SK-N-SH (cell line): ENCODE measurements at regions not wholly inside any gene's neighbourhood (a gene's known extent, or its start where the extent isn't known, plus 50 kb on each side); places are given as distances from the start of the nearest gene placed in this dataset.

Experiments
- CTCF ChIA-PET: fragments of 300-600, 350-600 bp; formaldehyde crosslinking; extraction: SDS; loops from one replicate; lab custom pipeline; 2021; lab: Yijun Ruan, JAX
- POLR2A ChIA-PET: fragments of 350-600 bp; sonication (Branson Sonifier 250); formaldehyde crosslinking; extraction: SDS; loops from one replicate; lab custom pipeline; 2020; ENCODE audit warnings: antibody characterized with exemption, inconsistent platforms; lab: Yijun Ruan, JAX
- DNase-seq: peaks from one replicate; pipeline ENCODE4 v3.0.0; 2012
- H2AFZ ChIP-seq: fragments of 200-600 bp; sonication (generic); 2 replicates; pipeline ENCODE4 v1.8.1; 2016; ENCODE audit warnings: antibody characterized with exemption, mild to moderate bottlenecking, low read depth
- H3F3A ChIP-seq: fragments of 200-600 bp; sonication (generic); replicated peaks from 2 replicates; pipeline ENCODE3; 2016; ENCODE audit warnings: antibody characterized with exemption, mild to moderate bottlenecking; ENCODE audit not compliant: insufficient read depth
- H3K27ac ChIP-seq, 2 experiments: fragments of 200-500 bp in 1 of 2; fragments of 200-600 bp in 1 of 2; sonication (Bioruptor generic) in 1 of 2; sonication (generic), shearing (Covaris generic) in 1 of 2; 2 replicates each; pipeline versions ENCODE4 v1.5.1 to v1.6.1; 2014 to 2016; ENCODE audit warnings: low read depth in 2 of 2, inconsistent platforms in 1 of 2, low read length in 1 of 2, mild to moderate bottlenecking in 1 of 2, mixed read lengths in 1 of 2
- H3K27me3 ChIP-seq: fragments of 200-600 bp; sonication (generic), shearing (Covaris generic); 2 replicates; pipeline ENCODE4 v1.6.1; 2016; ENCODE audit warnings: mixed run types; ENCODE audit not compliant: insufficient read depth
- H3K36me3 ChIP-seq, 2 experiments: fragments of 200-500 bp in 1 of 2; fragments of 200-600 bp in 1 of 2; sonication (Bioruptor generic) in 1 of 2; sonication (generic) in 1 of 2; replicated peaks in 1 of 2; 2 replicates each; pipeline versions ENCODE3 to v1.5.1; 2014 to 2016; ENCODE audit warnings: low read length in 1 of 2, mild to moderate bottlenecking in 1 of 2; ENCODE audit not compliant: insufficient read depth in 2 of 2, control insufficient read depth in 1 of 2
- H3K4me1 ChIP-seq, 2 experiments: fragments of 200-500 bp in 1 of 2; fragments of 200-600 bp in 1 of 2; sonication (Bioruptor generic) in 1 of 2; sonication (generic), shearing (Covaris generic) in 1 of 2; 2 replicates each; pipeline versions ENCODE4 v1.5.1 to v1.6.1; 2014 to 2016; ENCODE audit warnings: low read depth in 1 of 2, low read length in 1 of 2, mixed run types in 1 of 2; ENCODE audit not compliant: insufficient read depth in 2 of 2, control insufficient read depth in 1 of 2
- H3K4me2 ChIP-seq: fragments of 200-600 bp; sonication (generic), shearing (Covaris generic); 2 replicates; pipeline ENCODE4 v1.6.1; 2017; ENCODE audit warnings: mixed run types
- H3K4me3 ChIP-seq, 2 experiments: fragments of 200-500 bp in 1 of 2; fragments of 200-600 bp in 1 of 2; sonication (Bioruptor generic) in 1 of 2; sonication (generic), shearing (Covaris generic) in 1 of 2; 2 replicates each; pipeline versions ENCODE4 v1.5.1 to v1.8.1; 2014 to 2016; ENCODE audit warnings: low read depth in 2 of 2, inconsistent platforms in 1 of 2, low read length in 1 of 2, mild to moderate bottlenecking in 1 of 2, mixed read lengths in 1 of 2, moderate library complexity in 1 of 2
- H3K79me2 ChIP-seq: fragments of 200-600 bp; sonication (generic); 2 replicates; pipeline ENCODE4 v1.8.1; 2017; ENCODE audit warnings: mild to moderate bottlenecking; ENCODE audit not compliant: insufficient read depth
- H3K9ac ChIP-seq: fragments of 200-600 bp; sonication (generic); 2 replicates; pipeline ENCODE4 v1.6.1; 2017; ENCODE audit warnings: mixed run types
- H3K9me2 ChIP-seq: fragments of 200-600 bp; sonication (generic); 2 replicates; pipeline ENCODE4 v1.6.1; 2017; ENCODE audit warnings: mixed run types
- H3K9me3 ChIP-seq: fragments of 200-600 bp; sonication (generic); 2 replicates; pipeline ENCODE4 v1.6.1; 2017; ENCODE audit warnings: mixed run types, mild to moderate bottlenecking, moderate library complexity
- H4K20me1 ChIP-seq: fragments of 200-600 bp; sonication (generic); 2 replicates; pipeline ENCODE4 v1.6.1; 2017; ENCODE audit warnings: mild to moderate bottlenecking, mixed run types; ENCODE audit not compliant: insufficient read depth
- EZH2phosphoT487 ChIP-seq: fragments of 200-600 bp; sonication (generic); IDR thresholded peaks from 2 replicates; pipeline ENCODE4 v1.6.1; 2017; ENCODE audit warnings: low read depth, mixed run types, mild to moderate bottlenecking, antibody characterized with exemption, moderate library complexity, borderline replicate concordance
- FOSL2 ChIP-seq: IDR thresholded peaks from 2 replicates; pipeline ENCODE4 v1.4.0; 2012; ENCODE audit warnings: low read depth, mild to moderate bottlenecking, moderate library complexity, borderline replicate concordance
- FOXJ3 ChIP-seq: sonication (generic); formaldehyde crosslinking; IDR thresholded peaks from 2 replicates; pipeline ENCODE4 v1.5.1; 2020; ENCODE audit warnings: mild to moderate bottlenecking, missing genetic modification reagents
- FOXM1 ChIP-seq: IDR thresholded peaks from 2 replicates; pipeline ENCODE4 v1.4.0; 2012; ENCODE audit warnings: low read depth, mild to moderate bottlenecking
- NFIC ChIP-seq: IDR thresholded peaks from 2 replicates; pipeline ENCODE4 v1.4.0; 2012; ENCODE audit warnings: borderline replicate concordance
- NRF1 ChIP-seq: IDR thresholded peaks from 2 replicates; pipeline ENCODE4 v1.6.1; 2012; ENCODE audit warnings: low read depth, mild to moderate bottlenecking, low read length
- POLR2AphosphoS5 ChIP-seq: IDR thresholded peaks from 2 replicates; pipeline ENCODE4 v1.6.1; 2012; ENCODE audit warnings: low read depth, low read length
- RCOR1 ChIP-seq: fragments of 150-350 bp; IDR thresholded peaks from 2 replicates; pipeline ENCODE4 v1.6.1; 2017; ENCODE audit warnings: antibody characterized with exemption, low read length
- SIN3A ChIP-seq: IDR thresholded peaks from 2 replicates; pipeline ENCODE4 v1.6.1; 2012; ENCODE audit warnings: low read depth, mild to moderate bottlenecking, low read length, moderate library complexity, borderline replicate concordance
- SMC3 ChIP-seq: IDR thresholded peaks from 2 replicates; pipeline ENCODE4 v1.6.1; 2012; ENCODE audit warnings: low read depth, low read length, improper control_type of control experiment
- TAF1 ChIP-seq: IDR thresholded peaks from 2 replicates; pipeline ENCODE4 v1.6.1; 2012; ENCODE audit warnings: low read depth, mild to moderate bottlenecking, low read length, moderate library complexity, borderline replicate concordance
- TCF12 ChIP-seq: IDR thresholded peaks from 2 replicates; pipeline ENCODE4 v1.4.0; 2012
- TEAD4 ChIP-seq: IDR thresholded peaks from 2 replicates; pipeline ENCODE4 v1.4.0; 2012; ENCODE audit warnings: mild to moderate bottlenecking, borderline replicate concordance; ENCODE audit not compliant: insufficient read depth
- WGBS: methylation state at CpG from one replicate; pipeline ENCODE4 v1.1.6; 2017; ENCODE audit warnings: low lambda C conversion rate; 5-methylcytosine and 5-hydroxymethylcytosine counted together
- TF ChIP-seq, protein P1 (sequence below): IDR thresholded peaks from 2 replicates; pipeline ENCODE4 v1.4.0; 2012; ENCODE audit warnings: low read depth
- TF ChIP-seq, protein P2 (sequence below): IDR thresholded peaks from 2 replicates; pipeline ENCODE4 v1.6.1; 2012; ENCODE audit warnings: mild to moderate bottlenecking, low read depth, low read length, moderate library complexity
- TF ChIP-seq, protein P3 (sequence below): fragments of 200-600 bp; sonication (generic); IDR thresholded peaks from 2 replicates; pipeline ENCODE4 v1.6.1; 2017; ENCODE audit warnings: antibody characterized with exemption, mild to moderate bottlenecking, moderate library complexity
- TF ChIP-seq, protein P4 (sequence below): IDR thresholded peaks from 2 replicates; pipeline ENCODE4 v1.4.0; 2012; ENCODE audit warnings: low read depth, borderline replicate concordance

DNA sequence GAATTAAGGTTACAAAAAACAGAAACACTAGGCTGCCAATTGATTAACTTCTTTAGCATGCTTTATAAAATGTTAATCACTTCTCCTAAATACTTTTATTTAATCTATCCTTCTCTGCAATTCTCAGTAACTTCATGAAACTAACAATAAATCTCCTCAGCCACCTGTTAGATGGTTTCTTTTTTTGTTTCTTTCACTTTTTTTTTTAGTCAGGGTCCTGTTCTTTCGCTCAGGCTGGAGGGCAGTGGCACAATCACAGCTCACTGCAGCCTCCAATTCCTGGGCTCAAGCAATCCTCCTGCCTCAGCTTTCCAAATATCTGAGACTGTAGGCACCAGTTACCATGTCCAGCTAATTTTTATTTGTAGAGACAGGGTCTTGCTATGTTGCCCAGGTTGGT, 213.4 kb upstream of the STK17B start:
- Histone ChIP-seq H3F3A (peaks cover 3% of the 10 kb centered on the region), H3K9ac (no peak overlapping the region)
- CTCF ChIA-PET = interaction anchor here (1.2 kb wide), 1 partner anchor 49 kb away, joined by 3 read pairs; no protein-coding TSS in a partner anchor

DNA sequence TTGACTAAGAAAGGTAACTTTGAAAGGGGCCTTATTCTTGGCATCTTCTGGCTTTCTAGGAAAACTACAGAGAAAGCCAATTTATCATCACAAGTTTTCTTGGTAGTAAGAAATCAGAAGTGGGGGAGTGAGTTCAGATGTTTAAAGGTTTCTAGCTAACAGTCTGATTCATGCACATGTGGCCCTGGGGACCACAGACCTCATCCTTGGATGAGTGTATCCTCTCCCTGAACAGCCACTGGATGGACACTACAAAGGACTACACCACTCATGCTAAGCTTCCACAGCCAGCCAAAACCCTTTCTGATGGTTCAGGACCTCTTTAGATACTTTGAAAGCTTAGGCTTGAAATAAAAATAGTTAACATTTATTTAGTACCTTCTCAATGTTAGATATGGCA, 218.3 kb upstream of the STK17B start:
- Histone ChIP-seq H3K36me3 (no peaks in the 10 kb centered on the region), H4K20me1 (no peaks in the 10 kb centered on the region), H3K4me3 (no peak overlapping the region), H3K9ac (no peak overlapping the region), H3K27me3 (no peaks in the 10 kb centered on the region), H3K4me1 (no peaks in the 10 kb centered on the region), H2AFZ (no peak overlapping the region), H3K27ac (no peak overlapping the region), H3K79me2 (no peaks in the 10 kb centered on the region; the same call in 1 of the 2 replicates), H3F3A (no peaks in the 10 kb centered on the region), H3K9me2 (no peaks in the 10 kb centered on the region), H3K9me3 (no peaks in the 10 kb centered on the region), H3K4me2 (no peak overlapping the region)
- DNase-seq = no peak
- CTCF ChIA-PET = interaction anchor here (1.4 kb wide), 1 partner anchor 25 kb away, joined by 3 read pairs; no protein-coding TSS in a partner anchor
- TF ChIP-seq, protein P1, sequence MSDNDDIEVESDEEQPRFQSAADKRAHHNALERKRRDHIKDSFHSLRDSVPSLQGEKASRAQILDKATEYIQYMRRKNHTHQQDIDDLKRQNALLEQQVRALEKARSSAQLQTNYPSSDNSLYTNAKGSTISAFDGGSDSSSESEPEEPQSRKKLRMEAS = no peak
- no peak for TF ChIP-seq TEAD4
- TF ChIP-seq, protein P2, sequence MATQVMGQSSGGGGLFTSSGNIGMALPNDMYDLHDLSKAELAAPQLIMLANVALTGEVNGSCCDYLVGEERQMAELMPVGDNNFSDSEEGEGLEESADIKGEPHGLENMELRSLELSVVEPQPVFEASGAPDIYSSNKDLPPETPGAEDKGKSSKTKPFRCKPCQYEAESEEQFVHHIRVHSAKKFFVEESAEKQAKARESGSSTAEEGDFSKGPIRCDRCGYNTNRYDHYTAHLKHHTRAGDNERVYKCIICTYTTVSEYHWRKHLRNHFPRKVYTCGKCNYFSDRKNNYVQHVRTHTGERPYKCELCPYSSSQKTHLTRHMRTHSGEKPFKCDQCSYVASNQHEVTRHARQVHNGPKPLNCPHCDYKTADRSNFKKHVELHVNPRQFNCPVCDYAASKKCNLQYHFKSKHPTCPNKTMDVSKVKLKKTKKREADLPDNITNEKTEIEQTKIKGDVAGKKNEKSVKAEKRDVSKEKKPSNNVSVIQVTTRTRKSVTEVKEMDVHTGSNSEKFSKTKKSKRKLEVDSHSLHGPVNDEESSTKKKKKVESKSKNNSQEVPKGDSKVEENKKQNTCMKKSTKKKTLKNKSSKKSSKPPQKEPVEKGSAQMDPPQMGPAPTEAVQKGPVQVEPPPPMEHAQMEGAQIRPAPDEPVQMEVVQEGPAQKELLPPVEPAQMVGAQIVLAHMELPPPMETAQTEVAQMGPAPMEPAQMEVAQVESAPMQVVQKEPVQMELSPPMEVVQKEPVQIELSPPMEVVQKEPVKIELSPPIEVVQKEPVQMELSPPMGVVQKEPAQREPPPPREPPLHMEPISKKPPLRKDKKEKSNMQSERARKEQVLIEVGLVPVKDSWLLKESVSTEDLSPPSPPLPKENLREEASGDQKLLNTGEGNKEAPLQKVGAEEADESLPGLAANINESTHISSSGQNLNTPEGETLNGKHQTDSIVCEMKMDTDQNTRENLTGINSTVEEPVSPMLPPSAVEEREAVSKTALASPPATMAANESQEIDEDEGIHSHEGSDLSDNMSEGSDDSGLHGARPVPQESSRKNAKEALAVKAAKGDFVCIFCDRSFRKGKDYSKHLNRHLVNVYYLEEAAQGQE = no peak
- no peak for TF ChIP-seq TAF1
- no peak for TF ChIP-seq SIN3A
- POLR2A ChIA-PET = no interaction called here

More for the DNA sequence above, 213.4 kb upstream of the STK17B start:
- no peaks in the 10 kb centered on the region for H3K36me3 ChIP-seq
- POLR2A ChIA-PET = no interaction called here
- no peaks in the 10 kb centered on the region for H4K20me1 ChIP-seq
- no peaks in the 10 kb centered on the region for H3K9me2 ChIP-seq
- H3K4me1 ChIP-seq = no peaks in the 10 kb centered on the region; a peak in 1 of 4 replicates
- H3K4me2 ChIP-seq = no peak overlapping the region
- no peak overlapping the region for H2AFZ ChIP-seq
- no peak overlapping the region for H3K4me3 ChIP-seq
- no peaks in the 10 kb centered on the region for H3K9me3 ChIP-seq
- DNase-seq = no peak
- no peaks in the 10 kb centered on the region for H3K79me2 ChIP-seq
- WGBS = 100% methylated on average over 1 of the region's 1 CpG
- H3K27ac ChIP-seq = no peak overlapping the region
- no peaks in the 10 kb centered on the region for H3K27me3 ChIP-seq
- TF ChIP-seq SMC3 = no peak
- TF ChIP-seq RCOR1 = no peak
- TF ChIP-seq FOSL2 = no peak
- TF ChIP-seq FOXM1 = no peak
- TF ChIP-seq NRF1 = no peak
- no peak for TF ChIP-seq FOXJ3 (CRISPR knock-in tag)
- TF ChIP-seq, protein P3, sequence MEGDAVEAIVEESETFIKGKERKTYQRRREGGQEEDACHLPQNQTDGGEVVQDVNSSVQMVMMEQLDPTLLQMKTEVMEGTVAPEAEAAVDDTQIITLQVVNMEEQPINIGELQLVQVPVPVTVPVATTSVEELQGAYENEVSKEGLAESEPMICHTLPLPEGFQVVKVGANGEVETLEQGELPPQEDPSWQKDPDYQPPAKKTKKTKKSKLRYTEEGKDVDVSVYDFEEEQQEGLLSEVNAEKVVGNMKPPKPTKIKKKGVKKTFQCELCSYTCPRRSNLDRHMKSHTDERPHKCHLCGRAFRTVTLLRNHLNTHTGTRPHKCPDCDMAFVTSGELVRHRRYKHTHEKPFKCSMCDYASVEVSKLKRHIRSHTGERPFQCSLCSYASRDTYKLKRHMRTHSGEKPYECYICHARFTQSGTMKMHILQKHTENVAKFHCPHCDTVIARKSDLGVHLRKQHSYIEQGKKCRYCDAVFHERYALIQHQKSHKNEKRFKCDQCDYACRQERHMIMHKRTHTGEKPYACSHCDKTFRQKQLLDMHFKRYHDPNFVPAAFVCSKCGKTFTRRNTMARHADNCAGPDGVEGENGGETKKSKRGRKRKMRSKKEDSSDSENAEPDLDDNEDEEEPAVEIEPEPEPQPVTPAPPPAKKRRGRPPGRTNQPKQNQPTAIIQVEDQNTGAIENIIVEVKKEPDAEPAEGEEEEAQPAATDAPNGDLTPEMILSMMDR = no peak
- TF ChIP-seq POLR2AphosphoS5 = no peak
- no peak for TF ChIP-seq TCF12
- no peak for TF ChIP-seq SIN3A
- TF ChIP-seq, protein P4, sequence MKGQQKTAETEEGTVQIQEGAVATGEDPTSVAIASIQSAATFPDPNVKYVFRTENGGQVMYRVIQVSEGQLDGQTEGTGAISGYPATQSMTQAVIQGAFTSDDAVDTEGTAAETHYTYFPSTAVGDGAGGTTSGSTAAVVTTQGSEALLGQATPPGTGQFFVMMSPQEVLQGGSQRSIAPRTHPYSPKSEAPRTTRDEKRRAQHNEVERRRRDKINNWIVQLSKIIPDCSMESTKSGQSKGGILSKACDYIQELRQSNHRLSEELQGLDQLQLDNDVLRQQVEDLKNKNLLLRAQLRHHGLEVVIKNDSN = no peak
- TF ChIP-seq NFIC = no peak
- TF ChIP-seq EZH2phosphoT487 = no peak
